ENCODE measurements at regions not wholly inside any gene's neighbourhood (a gene's known extent, or its start where the extent isn't known, plus 50 kb on each side); places are given as distances from the start of the nearest gene placed in this dataset.
"Not testable (repeated sequence)": the region's sequence is repeated elsewhere in the genome, so short reads cannot be mapped to it uniquely, and the experiment has no call there.

DNA sequence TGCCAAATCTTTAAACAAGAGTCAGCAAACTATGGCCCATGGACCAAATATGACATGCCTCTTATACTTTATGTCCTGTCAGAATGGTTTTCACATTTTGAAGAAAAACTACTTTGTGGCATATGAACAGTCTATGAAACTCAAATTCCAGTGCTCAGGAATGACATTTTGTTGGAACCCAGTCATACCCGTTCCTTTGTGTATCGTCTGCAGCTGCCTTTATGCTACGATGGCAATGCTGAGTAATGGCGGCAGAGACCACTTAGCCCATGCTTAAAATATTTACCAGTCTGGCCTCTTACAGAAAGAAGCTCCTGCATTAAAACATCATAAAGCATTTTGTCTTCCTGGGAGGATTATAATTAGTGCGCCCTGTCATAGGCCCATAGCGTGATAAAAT is 140.5 kb upstream of the FHL2 start:
- Histone ChIP-seq H3K36me3 (no peaks in the 10 kb centered on the region), H3K9me3 (no peaks in the 10 kb centered on the region), H3K27ac (no peak overlapping the region), H3K27me3 (replicated peaks; ENCODE audit: insufficient read depth) (no peaks in the 10 kb centered on the region), H3K4me3 (no peak overlapping the region), H3K4me1 (ENCODE audit: control insufficient read depth in 1 of 2, low read depth in 2 of 2) (no peaks in the 10 kb centered on the region)
- ATAC-seq (ENCODE audit: insufficient number of reproducible peaks, low FRiP score, low read depth) (no peak), DNase-seq (ENCODE audit: low spot score) (no peak)
- TF ChIP-seq, protein P1, sequence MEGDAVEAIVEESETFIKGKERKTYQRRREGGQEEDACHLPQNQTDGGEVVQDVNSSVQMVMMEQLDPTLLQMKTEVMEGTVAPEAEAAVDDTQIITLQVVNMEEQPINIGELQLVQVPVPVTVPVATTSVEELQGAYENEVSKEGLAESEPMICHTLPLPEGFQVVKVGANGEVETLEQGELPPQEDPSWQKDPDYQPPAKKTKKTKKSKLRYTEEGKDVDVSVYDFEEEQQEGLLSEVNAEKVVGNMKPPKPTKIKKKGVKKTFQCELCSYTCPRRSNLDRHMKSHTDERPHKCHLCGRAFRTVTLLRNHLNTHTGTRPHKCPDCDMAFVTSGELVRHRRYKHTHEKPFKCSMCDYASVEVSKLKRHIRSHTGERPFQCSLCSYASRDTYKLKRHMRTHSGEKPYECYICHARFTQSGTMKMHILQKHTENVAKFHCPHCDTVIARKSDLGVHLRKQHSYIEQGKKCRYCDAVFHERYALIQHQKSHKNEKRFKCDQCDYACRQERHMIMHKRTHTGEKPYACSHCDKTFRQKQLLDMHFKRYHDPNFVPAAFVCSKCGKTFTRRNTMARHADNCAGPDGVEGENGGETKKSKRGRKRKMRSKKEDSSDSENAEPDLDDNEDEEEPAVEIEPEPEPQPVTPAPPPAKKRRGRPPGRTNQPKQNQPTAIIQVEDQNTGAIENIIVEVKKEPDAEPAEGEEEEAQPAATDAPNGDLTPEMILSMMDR (IDR thresholded peaks at IDR 0.05): no peak

DNA sequence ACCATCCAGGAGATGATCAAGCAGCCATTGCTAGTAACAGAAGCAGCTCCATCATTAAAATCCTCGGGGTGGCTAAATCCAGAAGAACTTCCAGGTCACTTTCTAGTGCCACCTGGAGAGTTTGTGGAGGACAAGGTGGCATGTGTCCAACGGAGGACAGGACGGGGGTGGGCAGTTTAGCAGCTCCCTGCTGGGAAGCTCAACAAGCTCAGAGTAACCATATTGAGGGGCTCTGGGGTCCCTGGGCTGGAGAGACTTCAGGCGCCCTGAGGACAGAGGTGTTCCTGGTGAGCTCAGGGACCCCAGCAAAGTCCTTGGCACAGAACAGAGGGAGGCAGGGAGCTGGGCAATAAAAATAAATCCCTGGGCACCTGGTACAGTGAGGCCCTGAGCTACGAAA is 140.0 kb upstream of the FHL2 start:
- TF ChIP-seq, protein P1 (IDR thresholded peaks at IDR 0.05): no peak
- Histone ChIP-seq H3K27ac (no peak overlapping the region), H3K9me3 (no peaks in the 10 kb centered on the region), H3K27me3 (replicated peaks; ENCODE audit: insufficient read depth) (no peaks in the 10 kb centered on the region), H3K4me1 (ENCODE audit: control insufficient read depth in 1 of 2, low read depth in 2 of 2) (no peaks in the 10 kb centered on the region), H3K4me3 (no peak overlapping the region), H3K36me3 (no peaks in the 10 kb centered on the region)
- DNase-seq (ENCODE audit: low spot score) (no peak), ATAC-seq (ENCODE audit: insufficient number of reproducible peaks, low FRiP score, low read depth) (no peak)

DNA sequence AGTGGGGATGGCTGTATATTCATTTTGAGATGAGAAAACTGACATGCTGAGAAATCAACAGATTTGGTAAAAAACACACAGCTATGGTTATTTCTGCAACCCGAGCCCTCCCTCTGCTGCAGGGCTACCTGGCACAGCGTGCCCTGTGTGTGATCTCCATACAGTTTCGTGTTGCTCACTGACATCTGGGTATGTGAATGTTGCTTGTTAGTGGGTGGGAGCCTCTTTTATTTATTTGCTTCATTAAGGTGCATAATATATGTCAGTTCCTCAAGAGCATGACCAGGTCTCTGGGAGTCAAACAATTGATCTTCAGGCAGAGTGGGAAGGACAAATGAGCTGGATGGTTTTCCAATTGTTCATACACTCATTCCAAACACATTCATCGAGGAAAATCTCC is 139.1 kb upstream of the FHL2 start:
- no peak overlapping the region for H3K4me3 ChIP-seq
- H3K27me3 ChIP-seq (replicated peaks; ENCODE audit: insufficient read depth): no peaks in the 10 kb centered on the region
- no peaks in the 10 kb centered on the region for H3K4me1 ChIP-seq (ENCODE audit: control insufficient read depth in 1 of 2, low read depth in 2 of 2)
- TF ChIP-seq, protein P1 (IDR thresholded peaks at IDR 0.05): no peak
- H3K9me3 ChIP-seq: no peaks in the 10 kb centered on the region
- DNase-seq (ENCODE audit: low spot score) (no peak), ATAC-seq (ENCODE audit: insufficient number of reproducible peaks, low FRiP score, low read depth) (no peak)
- H3K36me3 ChIP-seq: no peaks in the 10 kb centered on the region
- no peak overlapping the region for H3K27ac ChIP-seq

DNA sequence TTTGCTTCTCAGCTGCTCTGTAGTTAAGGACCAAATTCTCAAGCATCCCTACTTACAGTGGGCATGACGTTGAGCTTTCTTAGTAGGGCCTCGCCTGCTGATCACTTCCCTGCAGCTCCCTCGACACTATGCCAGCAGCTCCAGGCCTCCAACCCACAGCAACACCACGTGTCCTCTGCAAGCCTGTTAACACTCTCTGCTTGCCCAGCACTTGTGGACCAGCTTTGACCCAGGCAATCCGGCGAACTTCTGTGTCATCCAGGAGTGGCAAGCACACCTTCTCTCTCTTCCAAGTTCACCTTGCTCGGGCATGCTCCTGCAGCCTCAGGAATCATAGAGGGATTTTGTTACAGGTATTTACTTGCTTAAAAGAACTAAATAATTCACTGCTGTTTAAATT is 138.6 kb upstream of the FHL2 start:
- H3K27me3 ChIP-seq (replicated peaks; ENCODE audit: insufficient read depth): no peaks in the 10 kb centered on the region
- no peak for DNase-seq (ENCODE audit: low spot score)
- H3K4me3 ChIP-seq: no peak overlapping the region
- no peaks in the 10 kb centered on the region for H3K9me3 ChIP-seq
- H3K4me1 ChIP-seq (ENCODE audit: control insufficient read depth in 1 of 2, low read depth in 2 of 2): no peaks in the 10 kb centered on the region
- no peaks in the 10 kb centered on the region for H3K36me3 ChIP-seq
- ATAC-seq (ENCODE audit: insufficient number of reproducible peaks, low FRiP score, low read depth): no peak
- H3K27ac ChIP-seq: no peak overlapping the region
- TF ChIP-seq, protein P1 (IDR thresholded peaks at IDR 0.05): no peak

DNA sequence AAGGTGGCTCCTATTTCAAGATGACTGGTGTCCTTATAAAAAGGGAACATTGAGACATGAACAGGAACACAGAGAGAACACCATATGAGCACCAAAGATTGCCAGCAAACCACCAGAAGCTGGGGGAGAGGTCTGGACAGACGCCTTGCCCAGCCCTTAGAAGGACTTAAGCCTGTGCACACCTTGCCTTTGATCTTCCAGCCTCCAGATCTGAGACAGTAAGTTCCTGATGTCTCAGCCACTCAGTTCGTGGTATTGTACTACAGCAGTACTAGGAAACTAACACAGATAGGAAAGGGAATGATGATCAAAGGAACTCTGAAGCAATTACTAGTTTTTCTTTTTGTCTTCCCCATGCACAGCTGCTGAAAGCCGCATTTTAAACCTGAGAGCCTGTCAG is 137.3 kb upstream of the FHL2 start:
- Histone ChIP-seq H3K36me3 (no peaks in the 10 kb centered on the region), H3K9me3 (no peaks in the 10 kb centered on the region), H3K27me3 (replicated peaks; ENCODE audit: insufficient read depth) (no peaks in the 10 kb centered on the region), H3K4me1 (ENCODE audit: control insufficient read depth in 1 of 2, low read depth in 2 of 2) (no peaks in the 10 kb centered on the region), H3K27ac (no peak overlapping the region), H3K4me3 (no peak overlapping the region)
- DNase-seq (ENCODE audit: low spot score) (no peak), ATAC-seq (ENCODE audit: insufficient number of reproducible peaks, low FRiP score, low read depth) (no peak)
- TF ChIP-seq, protein P1 (IDR thresholded peaks at IDR 0.05): no peak

DNA sequence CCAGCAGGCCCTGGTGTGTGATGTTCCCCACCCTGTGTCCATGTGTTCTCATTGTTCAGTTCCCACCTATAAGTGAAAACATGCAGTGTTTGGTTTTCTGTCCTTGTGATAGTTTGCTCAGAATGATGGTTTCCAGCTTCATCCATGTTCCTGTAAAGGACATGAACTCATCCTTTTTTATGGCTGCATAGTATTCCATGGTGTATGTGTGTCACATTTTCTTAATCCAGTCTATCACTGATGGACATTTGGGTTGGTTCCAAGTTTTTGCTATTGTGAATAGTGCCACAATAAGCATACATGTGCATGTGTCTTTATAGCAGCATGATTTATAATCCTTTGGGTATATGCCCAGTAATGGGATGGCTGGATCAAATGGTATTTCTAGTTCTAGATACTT is 130.4 kb upstream of the FHL2 start:
- not testable (repeated sequence) for ATAC-seq (ENCODE audit: insufficient number of reproducible peaks, low FRiP score, low read depth); H3K27ac ChIP-seq; H3K4me1 ChIP-seq (ENCODE audit: control insufficient read depth in 1 of 2, low read depth in 2 of 2); H3K27me3 ChIP-seq (replicated peaks; ENCODE audit: insufficient read depth); H3K9me3 ChIP-seq; DNase-seq (ENCODE audit: low spot score); H3K4me3 ChIP-seq; H3K36me3 ChIP-seq
